Activated T-cell treated with anti-CD3 and anti-CD28 coated beads for 24 hours (primary cell): ENCODE measurements at regions not wholly inside any gene's neighbourhood (a gene's known extent, or its start where the extent isn't known, plus 50 kb on each side); places are given as distances from the start of the nearest gene placed in this dataset.

Experiments used
- DNase-seq: peaks from one replicate; pipeline ENCODE4 v3.0.0-alpha.2; 2020; ENCODE audit warnings: low read depth

DNA sequence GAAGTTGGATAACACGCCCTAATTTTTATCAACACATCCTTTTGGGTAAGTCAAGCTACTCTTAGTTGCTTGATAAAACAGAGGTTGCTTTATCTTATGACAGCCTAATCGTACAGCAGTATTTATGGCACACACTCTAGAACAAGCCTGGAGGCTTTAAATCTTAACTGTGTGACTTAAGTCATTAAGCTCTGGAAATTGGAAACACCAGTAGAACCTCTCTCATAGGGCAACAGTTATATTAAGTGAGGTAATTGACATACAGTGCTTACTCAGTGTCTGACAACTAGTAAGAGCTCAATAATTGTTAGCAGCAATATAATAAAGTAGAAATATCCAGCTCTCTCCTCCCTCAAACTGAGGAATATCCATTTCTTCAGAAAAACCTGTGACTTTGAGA, 808.9 kb upstream of the WWC1 start:
- no peak for DNase-seq

DNA sequence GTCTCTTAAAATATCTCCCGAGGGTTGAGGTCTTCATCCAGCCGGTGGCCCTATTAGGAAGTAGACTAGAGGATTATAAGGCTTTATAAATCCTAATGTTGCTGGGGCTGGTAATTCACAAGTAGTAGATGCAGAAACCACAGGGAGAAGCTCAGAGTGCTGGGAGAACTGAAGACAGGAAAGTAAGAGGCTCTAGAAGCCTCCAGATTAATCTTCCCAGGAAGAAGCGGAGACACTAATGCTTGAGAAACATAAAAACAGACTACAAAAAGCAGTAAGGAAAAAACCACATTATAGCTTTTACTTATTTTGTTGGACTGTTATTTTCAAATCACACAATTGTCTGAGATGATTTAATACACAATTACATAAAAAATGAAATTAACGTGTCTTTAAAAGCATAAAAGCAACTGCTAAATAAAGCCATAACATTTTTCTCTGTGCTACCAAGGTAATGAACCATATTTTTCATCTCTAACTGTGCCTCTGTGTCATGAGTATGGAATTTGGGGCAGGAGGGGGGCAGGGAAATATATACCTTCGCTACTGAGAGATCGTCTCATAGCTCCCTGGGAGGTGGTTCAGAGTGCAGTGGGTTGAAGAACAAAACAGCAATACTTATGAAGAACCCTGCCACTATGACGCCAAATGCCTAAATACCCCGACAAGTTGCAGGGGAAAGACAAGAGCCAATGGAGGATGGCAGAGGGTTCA, 806.2 kb upstream of the WWC1 start:
- DNase-seq = no peak

GRCh38 chr5:167488371-167488770, 803.1 kb upstream of the WWC1 start:
- DNase-seq = no peak

DNA sequence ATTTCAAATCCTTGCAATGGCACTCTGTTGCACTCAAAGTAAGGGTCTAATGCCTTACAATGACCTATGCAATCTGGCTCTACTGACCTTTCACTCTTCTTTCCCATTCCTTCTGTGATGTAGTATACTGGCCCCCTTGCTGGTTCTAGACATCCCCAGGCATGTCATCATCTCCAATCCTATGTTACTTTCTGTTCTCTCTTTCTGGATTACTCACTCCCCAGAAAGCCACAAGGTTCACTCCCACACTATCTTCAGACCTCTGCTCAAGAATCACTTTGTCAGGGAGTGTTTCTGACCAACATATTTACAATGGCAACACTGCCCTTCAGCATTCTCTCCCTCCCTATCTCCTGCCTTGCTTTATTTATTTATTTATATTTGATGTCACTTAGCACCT, 802.2 kb upstream of the WWC1 start:
- DNase-seq = no peak

GRCh38 chr5:167503926-167504720, 787.3 kb upstream of the WWC1 start:
- no peak for DNase-seq

GRCh38 chr5:167507463-167508233, 783.8 kb upstream of the WWC1 start:
- DNase-seq = no peak

- no peak for DNase-seq
These were observed 782.4 kb upstream of the WWC1 start for GRCh38 chr5:167509076-167509475.

GRCh38 chr5:167511276-167511675, 780.2 kb upstream of the WWC1 start:
- no peak for DNase-seq

- DNase-seq = no peak
These were observed 779.3 kb upstream of the WWC1 start for GRCh38 chr5:167512111-167512510.

GRCh38 chr5:167513381-167513780, 778.1 kb upstream of the WWC1 start:
- DNase-seq = no peak

- no peak for DNase-seq
These were observed 777.0 kb upstream of the WWC1 start for GRCh38 chr5:167514461-167514860.

GRCh38 chr5:167525004-167525403, 766.4 kb upstream of the WWC1 start:
- DNase-seq = no peak

DNA sequence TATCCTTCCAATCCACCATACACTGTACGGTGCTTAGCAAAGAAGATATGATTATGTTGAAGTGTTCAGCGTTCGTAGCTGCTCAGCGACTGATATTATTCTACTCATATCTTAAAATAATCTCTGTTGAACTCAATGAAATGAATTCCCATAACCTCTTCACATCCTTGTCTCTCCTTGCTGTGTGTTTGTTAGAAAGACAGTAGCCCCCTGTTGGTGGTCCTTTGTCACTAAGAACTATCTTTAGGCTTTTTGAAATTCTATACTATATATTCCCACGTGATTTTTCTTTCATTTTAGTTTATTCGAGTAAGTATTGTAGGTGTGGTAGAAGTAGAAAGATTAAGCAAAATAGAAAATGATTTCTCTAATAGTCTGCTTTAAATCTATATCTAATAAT, 762.8 kb upstream of the WWC1 start:
- DNase-seq = no peak

DNA sequence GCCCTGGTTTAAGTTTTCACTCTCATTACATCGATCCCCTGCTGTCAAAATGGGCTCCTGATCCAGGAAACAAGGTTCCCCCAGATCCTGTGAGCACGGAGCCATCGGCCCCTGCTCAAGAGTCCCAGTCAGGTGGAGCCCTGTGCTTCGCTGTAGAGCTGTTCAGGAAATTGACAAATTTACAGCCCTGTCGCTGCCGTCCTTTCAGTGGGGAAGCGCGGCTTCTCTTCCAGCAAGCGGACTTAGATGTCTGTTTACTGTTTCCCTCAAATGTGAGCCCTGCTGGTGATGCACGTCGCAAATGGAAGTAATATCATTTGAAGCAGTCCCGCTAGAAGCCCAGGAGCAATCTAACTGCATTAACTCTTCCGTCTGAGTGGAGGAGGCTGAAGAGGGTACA, 760.9 kb upstream of the WWC1 start:
- no peak for DNase-seq

GRCh38 chr5:167533814-167534795, 757.3 kb upstream of the WWC1 start:
- DNase-seq = no peak

DNA sequence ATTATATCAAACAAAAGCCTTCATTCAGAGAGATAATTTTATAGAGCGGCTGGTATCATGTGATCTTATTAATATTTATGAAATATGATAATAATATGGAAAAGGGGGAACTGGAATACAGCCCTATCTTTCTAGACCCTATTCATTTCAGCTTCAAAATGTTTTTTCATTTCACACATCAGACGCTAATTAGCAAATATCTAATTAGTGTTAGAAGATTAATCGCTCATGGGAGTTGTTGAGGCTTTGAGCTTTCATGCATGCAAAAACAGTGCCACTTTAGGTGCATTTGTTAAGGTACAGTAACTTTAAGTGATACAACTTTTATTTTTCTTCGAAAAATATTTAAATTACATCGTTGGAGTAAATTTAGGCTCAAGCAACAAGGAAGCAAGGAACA, 751.7 kb upstream of the WWC1 start:
- no peak for DNase-seq

GRCh38 chr5:167546270-167546669, 745.2 kb upstream of the WWC1 start:
- no peak for DNase-seq

DNA sequence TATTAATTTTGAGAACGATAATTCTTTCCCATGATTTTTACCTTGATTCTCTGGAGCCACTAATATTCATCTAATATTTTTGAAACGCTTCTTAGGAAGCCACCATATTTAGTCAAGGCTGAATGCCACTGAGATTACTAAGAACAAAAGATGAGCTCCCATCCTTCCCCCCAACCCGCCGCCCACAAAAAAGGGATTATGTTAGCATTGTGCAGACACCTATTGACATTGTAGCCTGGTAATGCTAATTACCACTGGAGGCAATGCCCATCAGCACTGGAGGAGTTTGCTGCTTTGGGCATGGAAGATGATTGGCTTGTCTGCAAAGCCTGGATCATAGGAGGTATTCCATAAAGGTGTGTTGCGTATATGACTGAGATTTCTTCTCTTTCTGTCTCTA, 739.1 kb upstream of the WWC1 start:
- no peak for DNase-seq

DNA sequence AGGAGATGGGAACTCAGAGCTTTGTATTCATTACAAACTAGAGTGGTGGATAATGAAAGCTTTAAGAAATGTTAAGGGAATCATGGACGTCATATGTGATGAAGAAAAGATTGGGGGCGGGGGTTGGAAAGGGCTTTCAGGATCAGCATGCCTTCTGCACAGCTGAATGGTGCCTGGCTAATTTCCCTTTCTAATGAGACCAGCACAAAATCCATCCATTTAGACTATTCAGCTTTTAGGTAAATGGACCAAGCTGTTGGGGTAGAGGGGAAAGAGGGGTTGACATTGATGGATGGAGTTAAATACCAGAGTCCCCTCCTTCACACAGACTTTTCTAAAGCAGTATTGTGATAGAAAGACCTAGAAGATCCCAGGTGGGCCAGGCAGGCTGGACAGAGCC, 737.9 kb upstream of the WWC1 start:
- DNase-seq = no peak

GRCh38 chr5:167554564-167555290, 736.7 kb upstream of the WWC1 start:
- DNase-seq = no peak

- DNase-seq = no peak
These were observed 735.8 kb upstream of the WWC1 start for GRCh38 chr5:167555565-167556166.
